GM18499 (cell line): ENCODE measurements at regions not wholly inside any gene's neighbourhood (a gene's known extent, or its start where the extent isn't known, plus 50 kb on each side); places are given as distances from the start of the nearest gene placed in this dataset.
"Not testable (repeated sequence)": the region's sequence is repeated elsewhere in the genome, so short reads cannot be mapped to it uniquely, and the experiment has no call there.

ENCODE experiments used
- ATAC-seq: cut with Tn5 transposase; IDR thresholded peaks from one replicate; pipeline ENCODE4 v1.9.1; 2021; ENCODE audit warnings: moderate number of reproducible peaks; ENCODE audit not compliant: insufficient read depth, unreplicated experiment

GRCh38 chr16:60852635-60853034 lies 1183.6 kb downstream of the CDH8 start:
- ATAC-seq = no peak

GRCh38 chr16:60821661-60822060 lies 1214.6 kb downstream of the CDH8 start:
- ATAC-seq = no peak

GRCh38 chr16:60820361-60820760 lies 1215.9 kb downstream of the CDH8 start:
- no peak for ATAC-seq

GRCh38 chr16:60818465-60818864 lies 1217.8 kb downstream of the CDH8 start:
- no peak for ATAC-seq

GRCh38 chr16:60816461-60816860 lies 1219.8 kb downstream of the CDH8 start:
- ATAC-seq = no peak

- ATAC-seq = no peak
Observed at GRCh38 chr16:60815865-60816264, 1220.4 kb downstream of the CDH8 start.

- ATAC-seq = no peak
Observed at GRCh38 chr16:60815033-60815432, 1221.2 kb downstream of the CDH8 start.

GRCh38 chr16:60811657-60812056 lies 1224.6 kb downstream of the CDH8 start:
- ATAC-seq = no peak

- no peak for ATAC-seq
Observed at GRCh38 chr16:60811051-60811608, 1225.1 kb downstream of the CDH8 start.

GRCh38 chr16:60810250-60810649 lies 1226.0 kb downstream of the CDH8 start:
- ATAC-seq = no peak

GRCh38 chr16:60792437-60792836 lies 1243.8 kb downstream of the CDH8 start:
- ATAC-seq = no peak

GRCh38 chr16:60788631-60789030 lies 1247.6 kb downstream of the CDH8 start:
- ATAC-seq = no peak

GRCh38 chr16:60776281-60776680 lies 1260.0 kb downstream of the CDH8 start:
- ATAC-seq = no peak

- ATAC-seq = no peak
Observed at GRCh38 chr16:60771138-60771537, 1265.1 kb downstream of the CDH8 start.

GRCh38 chr16:60770384-60770783 lies 1265.9 kb downstream of the CDH8 start:
- not testable (repeated sequence) for ATAC-seq

- no peak for ATAC-seq
Observed at GRCh38 chr16:60763869-60764268, 1272.4 kb downstream of the CDH8 start.

- no peak for ATAC-seq
Observed at GRCh38 chr16:60755907-60756306, 1280.3 kb downstream of the CDH8 start.

- no peak for ATAC-seq
Observed at GRCh38 chr16:60748366-60748765, 1287.9 kb downstream of the CDH8 start.

GRCh38 chr16:60744198-60744597 lies 1292.0 kb downstream of the CDH8 start:
- no peak for ATAC-seq

GRCh38 chr16:60741810-60742209 lies 1294.4 kb downstream of the CDH8 start:
- no peak for ATAC-seq

- ATAC-seq = no peak
Observed at GRCh38 chr16:60739737-60740683, 1296.2 kb downstream of the CDH8 start.
